GM18519 (cell line): ENCODE measurements at regions not wholly inside any gene's neighbourhood (a gene's known extent, or its start where the extent isn't known, plus 50 kb on each side); places are given as distances from the start of the nearest gene placed in this dataset.
"Not testable (repeated sequence)": the region's sequence is repeated elsewhere in the genome, so short reads cannot be mapped to it uniquely, and the experiment has no call there.

Experiments
- ATAC-seq: cut with Tn5 transposase; IDR thresholded peaks from one replicate; pipeline ENCODE4 v1.9.1; 2021; ENCODE audit warnings: mild to moderate bottlenecking, moderate library complexity; ENCODE audit not compliant: unreplicated experiment, low FRiP score

DNA sequence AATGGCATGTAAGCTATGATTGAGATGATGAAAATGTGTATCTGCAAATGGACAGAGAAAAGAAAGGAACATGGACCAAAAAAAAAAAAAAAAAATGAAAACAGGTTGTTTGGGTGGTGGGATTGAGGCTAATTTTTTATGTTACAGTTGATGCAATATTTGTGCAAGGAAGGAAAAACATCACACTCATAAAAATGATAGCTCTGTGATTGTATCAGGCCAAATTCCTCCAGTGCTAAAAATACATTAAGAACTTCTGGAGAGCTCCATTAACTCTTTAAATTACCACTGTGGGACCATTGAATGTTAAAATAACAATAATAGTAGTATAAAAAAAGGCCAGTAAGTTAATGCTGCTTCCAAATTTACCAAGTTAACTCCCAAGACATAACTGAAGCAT is 79.5 kb upstream of the MSX2 start:
- ATAC-seq, result no peak

DNA sequence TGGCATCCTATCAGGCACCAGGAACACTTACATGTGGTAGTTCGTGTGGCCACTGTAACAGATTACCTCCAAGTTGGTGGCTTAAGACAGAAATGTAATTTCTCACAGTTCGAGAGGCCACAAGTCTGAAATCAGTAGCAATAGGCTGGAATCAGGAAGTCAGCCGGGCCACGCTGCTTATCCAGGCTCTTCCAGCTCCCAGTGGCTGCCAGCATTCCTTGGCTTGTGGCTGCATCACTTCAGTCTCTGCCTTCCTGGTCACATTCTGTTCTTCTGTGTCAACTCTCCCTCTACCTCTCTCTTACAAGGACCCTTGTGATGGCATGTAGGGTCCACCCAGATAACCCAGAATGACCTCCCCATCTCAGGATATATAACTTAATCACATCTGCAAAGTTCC is 78.7 kb upstream of the MSX2 start:
- no peak for ATAC-seq

DNA sequence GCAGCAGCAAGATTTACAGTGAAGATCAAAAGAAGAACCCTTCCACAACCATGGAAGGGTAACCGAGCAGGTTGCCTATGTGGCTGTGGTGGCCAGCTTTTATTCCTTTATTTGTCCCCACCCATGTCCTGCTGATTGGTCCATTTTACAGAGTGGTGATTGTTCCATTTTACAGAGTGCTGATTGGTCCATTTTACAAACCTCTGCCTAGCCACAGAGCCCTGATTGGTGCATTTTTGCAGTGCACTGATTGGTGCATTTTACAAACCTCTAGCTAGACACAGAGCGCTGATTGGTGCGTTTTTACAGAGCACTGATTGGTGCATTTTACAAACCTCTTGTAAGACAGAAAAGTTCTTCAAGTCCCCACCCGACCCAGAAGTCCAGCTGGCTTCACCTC is 75.8 kb upstream of the MSX2 start:
- not testable (repeated sequence) for ATAC-seq

DNA sequence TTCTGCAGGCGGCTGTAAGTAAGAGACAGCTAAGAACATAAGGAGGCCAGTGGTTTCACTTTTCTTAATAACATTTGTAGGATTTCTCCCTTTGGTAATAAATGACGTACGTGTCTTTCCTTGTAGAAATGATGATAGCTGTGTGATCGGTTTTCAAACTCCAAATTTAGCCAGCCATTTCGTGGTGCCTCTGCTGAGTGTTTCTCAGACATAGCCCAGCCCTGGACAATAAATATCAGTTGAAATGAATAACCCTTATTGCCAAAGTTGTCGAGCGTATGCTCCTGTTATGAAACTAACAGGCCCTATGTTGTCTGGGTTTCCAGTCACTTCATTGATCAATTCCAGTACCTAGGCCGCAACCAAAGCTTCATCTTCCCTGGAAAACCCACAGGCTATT is 75.0 kb upstream of the MSX2 start:
- no peak for ATAC-seq

DNA sequence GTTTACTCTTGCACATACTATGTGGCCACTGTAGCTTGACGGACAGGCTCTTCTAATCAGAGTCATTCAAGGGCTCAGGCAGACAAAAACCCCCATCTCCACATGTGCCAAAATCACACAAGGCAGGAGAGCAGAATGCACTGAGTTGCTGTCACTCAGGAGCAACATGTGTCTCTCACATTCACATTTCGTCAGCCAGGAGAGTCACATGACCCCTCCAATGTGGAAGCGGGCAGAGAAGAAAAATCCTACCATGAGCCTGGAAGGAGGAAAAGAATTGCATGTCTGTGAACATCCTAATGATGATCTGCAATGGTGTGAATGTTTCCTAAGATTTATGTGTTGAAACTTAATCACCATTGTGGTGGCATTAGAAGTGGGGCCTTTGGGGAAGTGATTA is 69.9 kb upstream of the MSX2 start:
- no peak for ATAC-seq

DNA sequence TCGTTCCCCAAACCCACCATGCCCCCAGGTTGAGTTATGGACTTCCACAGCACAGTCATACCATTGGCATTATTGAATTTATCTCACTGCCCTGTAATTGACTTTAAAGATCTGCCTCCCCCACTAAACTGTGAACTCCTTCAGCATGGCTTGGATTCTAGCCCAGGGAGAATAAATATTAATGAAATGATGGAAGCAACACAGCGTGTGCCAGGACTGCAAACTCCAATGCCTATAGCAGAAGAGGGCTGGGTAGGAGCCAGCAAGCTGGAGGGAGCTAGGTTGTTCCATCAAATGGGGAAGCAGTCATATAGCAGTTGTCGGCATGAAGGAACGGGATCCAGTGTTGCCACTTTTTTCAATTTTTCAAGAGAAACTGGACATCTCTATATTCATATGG is 69.0 kb upstream of the MSX2 start:
- no peak for ATAC-seq

DNA sequence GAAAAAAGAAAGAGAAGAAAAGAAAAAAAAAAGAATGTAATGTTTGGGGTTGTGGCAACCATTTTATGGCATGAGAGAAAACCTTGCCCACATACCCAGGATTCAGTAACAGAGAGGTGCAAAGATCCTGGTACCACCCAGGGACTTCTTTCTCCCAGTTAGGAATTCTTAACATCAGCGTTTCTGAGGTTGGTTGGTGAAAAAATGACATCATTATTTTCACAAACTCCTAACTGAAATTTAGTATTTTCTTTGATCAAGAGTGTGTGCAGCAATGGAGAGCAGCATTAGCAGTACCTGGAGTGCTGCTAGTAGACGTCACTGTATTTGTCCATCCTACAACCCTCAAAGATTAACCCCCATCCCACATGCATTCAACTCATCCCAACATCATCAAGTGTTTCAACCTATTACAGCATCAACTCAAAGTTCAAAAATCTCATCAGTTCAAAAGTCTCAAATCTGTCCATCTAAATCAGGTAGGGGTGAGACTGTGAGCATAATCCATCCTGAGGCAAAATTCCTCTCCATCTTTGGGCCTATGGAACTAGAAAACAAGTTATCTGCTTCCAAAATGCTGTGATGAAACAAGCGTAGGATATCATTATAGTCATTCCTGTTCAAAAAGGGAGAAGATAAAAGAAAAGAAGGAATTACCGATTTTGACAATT is 60.1 kb upstream of the MSX2 start:
- no peak for ATAC-seq

DNA sequence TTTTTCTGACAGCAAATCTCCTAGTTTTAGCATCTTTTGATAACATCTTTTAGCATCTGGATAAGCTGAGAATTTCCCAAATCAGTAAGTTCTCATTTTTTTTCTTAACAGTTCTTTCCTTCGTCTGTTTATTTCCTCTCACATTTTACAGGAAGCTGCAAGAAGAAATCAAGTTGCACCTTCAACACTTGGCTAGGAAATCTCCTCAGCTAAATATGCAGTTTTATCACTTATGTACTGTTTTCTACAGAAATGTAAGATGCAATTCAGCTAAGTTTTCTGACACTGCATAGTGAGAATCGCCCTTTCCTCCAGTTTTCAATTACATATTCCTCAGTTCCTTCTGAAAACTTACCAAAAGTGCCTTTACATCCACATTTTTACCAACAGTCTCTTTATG is 59.0 kb upstream of the MSX2 start:
- no peak for ATAC-seq

DNA sequence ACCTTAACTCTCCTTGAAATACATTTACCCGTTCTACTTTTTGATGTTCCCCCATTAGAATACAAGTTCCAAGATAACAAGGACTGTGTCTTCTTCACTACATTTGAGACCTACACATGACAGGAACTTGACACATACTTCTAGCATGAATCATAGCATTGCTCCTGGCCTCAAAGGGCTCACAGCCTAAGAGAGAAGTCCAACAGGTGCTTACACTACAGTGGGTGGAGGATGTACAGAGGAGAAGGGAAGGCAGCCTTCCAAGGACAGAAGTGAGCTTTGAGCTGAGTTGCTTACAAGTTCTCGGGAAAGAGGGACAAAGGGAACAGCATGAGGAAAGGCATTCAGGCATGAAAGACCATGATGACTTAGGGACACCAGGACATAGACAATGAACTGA is 56.9 kb upstream of the MSX2 start:
- no peak for ATAC-seq

DNA sequence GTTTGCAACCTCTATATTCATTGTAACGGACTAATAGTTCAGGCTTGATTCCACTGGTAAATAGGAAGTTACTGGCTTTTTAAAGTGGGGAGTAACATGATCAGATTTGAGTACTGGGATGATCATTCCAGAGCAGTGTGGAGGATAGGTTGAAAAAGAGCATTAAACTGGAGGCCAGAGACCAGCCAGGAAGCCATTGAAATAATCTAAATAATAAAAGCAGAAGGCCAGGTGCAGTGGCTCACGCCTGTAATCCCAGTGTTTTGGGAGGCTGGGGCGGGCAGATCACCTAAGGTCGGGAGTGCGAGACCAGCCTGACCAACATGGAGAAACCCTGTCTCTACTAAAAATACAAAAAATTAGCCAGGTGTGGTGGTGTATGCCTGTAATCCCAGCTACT is 56.0 kb upstream of the MSX2 start:
- ATAC-seq, result no peak
